GM12891 (cell line): ENCODE measurements at regions not wholly inside any gene's neighbourhood (a gene's known extent, or its start where the extent isn't known, plus 50 kb on each side); places are given as distances from the start of the nearest gene placed in this dataset.

Experiments
- DNase-seq: peaks from one replicate; pipeline ENCODE4 v3.0.0; 2011; ENCODE audit warnings: low spot score; ENCODE audit not compliant: insufficient read length
- FAIRE-seq: peaks from 2 replicates; lab custom pipeline; 2011; peaks lifted over from hg19 to GRCh38; lab: Jason Lieb, UNC
- PAX5 ChIP-seq: IDR thresholded peaks from 2 replicates; pipeline ENCODE4 v1.6.1; 2011; ENCODE audit warnings: low read length, moderate library complexity, mild to moderate bottlenecking; ENCODE audit not compliant: insufficient read depth, severe bottlenecking
- POLR2A ChIP-seq: IDR thresholded peaks from 2 replicates; pipeline ENCODE4 v1.6.1; 2011; ENCODE audit warnings: low read depth, low read length, control low read depth
- POLR2AphosphoS5 ChIP-seq: IDR thresholded peaks from 2 replicates; pipeline ENCODE4 v1.6.1; 2011; ENCODE audit warnings: low read depth, low read length, control low read depth
- POU2F2 ChIP-seq: IDR thresholded peaks from 2 replicates; pipeline ENCODE4 v1.6.1; 2011; ENCODE audit warnings: low read depth, mild to moderate bottlenecking, control low read depth, low read length, moderate library complexity
- SPI1 ChIP-seq: IDR thresholded peaks from 2 replicates; pipeline ENCODE4 v1.6.1; 2011; ENCODE audit warnings: low read depth, low read length, control low read depth
- TAF1 ChIP-seq: IDR thresholded peaks from 2 replicates; pipeline ENCODE4 v1.6.1; 2011; ENCODE audit warnings: low read depth, low read length, control low read depth

DNA sequence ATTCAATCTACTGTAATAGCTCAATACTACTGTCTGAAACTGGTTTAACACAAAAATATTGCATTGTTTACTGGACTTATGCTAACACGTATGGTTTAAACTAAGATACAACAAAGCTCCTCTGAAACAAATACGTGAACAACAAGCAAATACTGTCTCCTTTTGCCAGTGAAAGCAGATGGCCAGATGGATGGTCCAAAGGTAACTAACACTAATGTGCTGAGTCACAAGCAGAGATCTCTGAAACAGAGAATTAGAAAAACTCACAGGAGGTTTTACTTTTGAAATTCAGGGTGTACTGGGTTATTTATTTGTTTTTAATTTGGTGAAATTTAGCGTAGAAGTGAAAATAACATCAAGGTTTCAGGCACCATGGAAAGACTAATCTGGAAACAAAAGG, 124.3 kb upstream of the SOX4 start:
- no peak for TF ChIP-seq POLR2A
- TF ChIP-seq SPI1, result no peak
- TF ChIP-seq POLR2AphosphoS5, result no peak
- no peak for TF ChIP-seq POU2F2
- TF ChIP-seq PAX5, result no peak
- TF ChIP-seq TAF1, result no peak
- DNase-seq (no peak), FAIRE-seq (no peak)

DNA sequence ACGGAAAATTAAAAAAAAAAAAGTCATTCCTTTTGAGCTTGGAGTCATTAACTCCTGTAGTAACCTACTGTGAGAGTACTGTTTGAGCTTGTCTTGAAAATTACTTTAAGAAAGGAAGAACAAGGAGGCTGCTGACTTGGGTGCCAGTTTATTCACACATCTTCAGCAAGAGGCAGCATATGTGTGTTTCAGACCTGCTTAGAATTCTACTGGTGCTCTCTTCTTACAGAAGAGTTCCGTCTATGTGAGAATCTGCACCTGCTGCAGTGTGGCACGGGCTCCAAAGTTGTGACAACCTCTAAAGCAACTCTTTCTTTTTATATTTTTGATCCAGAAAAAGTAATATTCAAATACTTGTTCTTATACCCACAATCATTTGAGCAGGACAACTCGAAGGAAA, 117.4 kb upstream of the SOX4 start:
- no peak for TF ChIP-seq POLR2A
- TF ChIP-seq PAX5, result no peak
- TF ChIP-seq POU2F2, result no peak
- no peak for TF ChIP-seq POLR2AphosphoS5
- TF ChIP-seq SPI1, result no peak
- TF ChIP-seq TAF1, result no peak
- DNase-seq (no peak), FAIRE-seq (no peak)

DNA sequence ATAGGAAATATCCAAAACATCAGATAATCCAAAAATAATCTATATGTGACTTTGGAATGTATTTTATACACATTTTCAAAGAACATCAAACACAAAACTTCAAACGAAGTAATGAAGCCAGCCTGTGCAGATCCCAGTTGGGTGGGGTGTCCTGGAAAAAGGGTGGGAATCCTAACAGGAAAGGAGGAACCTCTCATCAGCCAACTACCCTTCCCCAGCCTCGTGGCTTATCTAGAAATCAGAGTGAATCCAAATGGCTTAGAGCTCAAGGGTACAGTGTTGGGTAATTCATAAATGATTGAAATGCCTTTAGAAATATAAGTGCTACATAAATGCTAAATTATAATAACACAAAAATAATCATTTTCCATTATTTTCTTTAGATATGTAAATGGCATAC, 115.1 kb upstream of the SOX4 start:
- FAIRE-seq (no peak), DNase-seq (no peak)
- TF ChIP-seq POLR2A, result no peak
- no peak for TF ChIP-seq TAF1
- no peak for TF ChIP-seq POU2F2

DNA sequence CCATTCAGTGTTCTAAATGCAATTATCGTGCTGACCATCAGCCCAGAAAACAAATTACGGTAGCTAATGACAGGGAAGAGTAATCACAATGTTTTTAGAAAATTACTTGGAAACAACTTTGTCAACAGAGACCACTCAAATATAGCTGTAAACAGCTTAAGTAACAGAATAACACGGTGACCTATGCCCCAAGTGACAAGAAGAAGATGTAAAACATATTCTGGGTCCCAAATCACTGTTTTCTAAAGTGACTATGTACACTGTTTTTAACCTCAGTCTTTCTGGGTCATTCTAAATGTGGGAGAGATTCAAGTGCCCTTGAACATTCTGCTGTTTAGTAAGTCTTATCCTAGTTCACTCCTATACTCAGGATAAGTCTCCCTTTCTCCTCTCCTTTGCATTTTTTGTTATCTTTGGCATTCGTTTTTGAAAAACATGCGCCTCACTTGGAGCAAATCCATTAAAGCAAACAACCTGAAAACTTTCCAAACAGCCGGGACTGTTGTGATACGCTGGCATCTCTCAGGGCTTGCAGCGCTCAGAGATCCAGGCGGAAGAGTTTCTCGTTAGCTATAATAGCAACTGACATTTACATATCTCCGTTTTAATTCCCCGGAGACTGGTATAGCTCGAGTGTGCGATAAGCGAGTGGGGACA, 114.5 kb upstream of the SOX4 start:
- DNase-seq (no peak), FAIRE-seq (no peak)
- TF ChIP-seq PAX5 (no peak), SPI1 (no peak), POU2F2 (no peak), TAF1 (no peak), POLR2AphosphoS5 (no peak), POLR2A (no peak)

DNA sequence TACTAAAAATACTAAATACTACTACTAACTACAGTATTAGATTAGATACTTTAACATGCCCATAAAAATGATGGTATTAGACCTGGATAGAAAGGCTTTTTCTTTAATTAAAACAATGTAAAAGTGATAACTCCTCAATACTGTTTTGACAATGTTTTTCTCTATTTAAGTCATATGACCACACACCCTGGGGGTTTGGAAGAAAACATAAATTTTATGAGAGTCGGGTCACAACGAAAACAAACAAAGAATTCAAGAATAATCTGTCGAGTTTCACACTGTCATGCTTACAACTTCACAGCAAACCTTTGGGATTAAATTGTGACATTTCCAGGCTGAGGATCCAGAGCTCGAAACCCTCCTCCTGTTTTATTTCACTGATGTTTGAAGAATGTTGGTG, 107.4 kb upstream of the SOX4 start:
- FAIRE-seq (no peak), DNase-seq (no peak)
- no peak for TF ChIP-seq POLR2AphosphoS5
- TF ChIP-seq SPI1, result no peak
- TF ChIP-seq PAX5, result no peak
- no peak for TF ChIP-seq POLR2A
- no peak for TF ChIP-seq TAF1
- TF ChIP-seq POU2F2, result no peak

DNA sequence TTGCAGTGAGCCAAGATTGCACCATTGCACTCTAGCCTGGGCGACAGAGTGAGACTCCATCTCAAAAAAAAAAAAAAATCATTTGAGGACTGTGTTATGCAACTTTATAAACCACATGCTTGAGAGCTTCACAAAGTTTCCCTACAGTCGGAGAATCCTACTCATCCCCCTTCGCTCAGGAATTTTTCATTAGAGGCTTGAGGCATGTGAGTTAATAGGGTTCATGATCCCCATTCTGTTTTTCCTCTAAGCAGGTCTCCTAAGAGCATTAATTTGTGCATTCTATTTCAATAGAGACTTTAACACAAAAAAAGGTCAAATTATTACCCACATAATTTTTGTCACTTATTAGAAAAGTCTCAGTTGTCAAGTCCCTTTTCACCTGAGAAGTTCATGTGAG, 103.7 kb upstream of the SOX4 start:
- TF ChIP-seq POLR2AphosphoS5 (no peak), PAX5 (no peak), TAF1 (no peak), POU2F2 (no peak), SPI1 (no peak), POLR2A (no peak)
- DNase-seq (no peak), FAIRE-seq (no peak)

DNA sequence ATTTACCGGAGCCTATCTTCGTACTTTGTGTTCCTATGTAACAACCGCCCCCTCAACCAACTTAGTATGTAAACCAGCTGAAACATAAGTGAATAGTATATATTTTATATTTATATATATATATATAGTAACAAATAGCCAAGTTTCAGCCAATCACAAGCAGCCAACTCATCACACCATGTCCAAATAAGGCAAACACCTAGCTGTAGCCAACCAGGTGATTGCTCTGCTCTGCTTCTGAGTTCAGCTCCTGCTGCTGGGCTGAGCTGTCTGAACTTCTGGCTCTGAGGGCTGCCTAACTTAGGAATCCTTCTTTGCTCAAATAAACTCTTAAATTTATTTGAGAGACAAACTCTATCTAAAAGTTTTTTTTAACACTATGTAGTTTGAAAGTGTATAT, 101.6 kb upstream of the SOX4 start:
- TF ChIP-seq POLR2AphosphoS5 (no peak), SPI1 (no peak), POU2F2 (no peak), TAF1 (no peak), PAX5 (no peak), POLR2A (no peak)
- FAIRE-seq (no peak), DNase-seq (no peak)

DNA sequence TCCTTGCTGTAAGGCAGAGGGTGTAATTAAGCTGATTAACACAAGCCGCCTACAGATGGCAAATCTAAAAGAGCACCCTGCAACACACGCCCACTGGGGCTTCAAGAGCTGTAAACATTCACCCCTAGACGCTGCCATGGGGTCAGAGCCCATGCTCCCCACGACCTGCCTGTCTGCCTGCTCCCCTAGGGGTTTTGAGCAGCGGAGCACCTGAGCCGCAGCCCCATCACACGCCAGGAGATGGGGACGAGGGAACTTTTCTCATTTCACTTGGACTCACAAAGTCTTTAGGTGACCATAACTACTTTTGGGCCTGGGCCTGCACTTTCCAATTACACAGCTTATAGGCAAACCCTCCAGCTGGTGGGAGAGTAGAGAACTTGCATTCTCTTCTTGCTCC, 99.0 kb upstream of the SOX4 start:
- FAIRE-seq (no peak), DNase-seq (no peak)
- TF ChIP-seq POLR2AphosphoS5, result no peak
- TF ChIP-seq SPI1, result no peak
- TF ChIP-seq PAX5, result no peak
- no peak for TF ChIP-seq POU2F2
- TF ChIP-seq POLR2A, result no peak
- no peak for TF ChIP-seq TAF1

DNA sequence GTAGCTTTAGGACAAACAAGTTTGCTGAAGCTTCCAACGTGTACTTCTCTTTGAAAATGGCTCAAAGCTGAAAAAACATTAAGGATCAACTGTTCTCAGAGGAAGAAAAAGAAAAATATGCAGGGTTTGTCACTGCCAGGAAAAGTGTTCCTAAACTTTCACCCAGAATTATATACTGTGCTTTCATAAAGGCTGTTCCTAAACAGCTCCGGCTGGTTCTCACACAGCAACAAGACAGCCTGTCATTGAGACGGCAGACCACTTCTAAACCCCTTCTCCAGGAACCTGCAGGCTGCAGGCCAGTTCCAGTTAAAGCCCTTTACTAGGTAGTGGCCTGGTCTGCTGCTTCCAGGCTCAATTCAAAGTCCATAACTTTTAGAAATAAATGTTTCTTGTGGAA, 97.4 kb upstream of the SOX4 start:
- TF ChIP-seq PAX5 (no peak), POU2F2 (no peak), POLR2A (no peak), TAF1 (no peak), POLR2AphosphoS5 (no peak)
- no peak for FAIRE-seq
- no peak for DNase-seq

DNA sequence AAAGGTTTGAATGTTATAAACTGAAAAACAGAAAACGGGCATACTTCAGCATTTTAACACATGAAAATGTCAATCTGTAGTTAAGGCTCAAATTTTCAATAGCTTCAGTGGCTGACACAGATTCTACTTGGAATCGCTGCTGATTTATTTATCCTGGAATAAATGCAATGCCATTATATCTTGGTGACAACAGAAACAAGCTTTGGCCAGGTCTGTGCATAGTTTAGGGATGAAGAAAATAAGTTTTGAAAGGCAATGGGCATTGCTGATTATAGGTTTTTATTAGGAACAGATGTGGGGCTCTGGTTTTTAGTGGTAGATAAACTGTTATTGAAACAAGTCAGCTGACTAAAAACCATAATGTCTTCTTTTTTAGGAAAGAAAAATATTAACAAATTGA, 96.8 kb upstream of the SOX4 start:
- no peak for FAIRE-seq
- DNase-seq, result no peak

DNA sequence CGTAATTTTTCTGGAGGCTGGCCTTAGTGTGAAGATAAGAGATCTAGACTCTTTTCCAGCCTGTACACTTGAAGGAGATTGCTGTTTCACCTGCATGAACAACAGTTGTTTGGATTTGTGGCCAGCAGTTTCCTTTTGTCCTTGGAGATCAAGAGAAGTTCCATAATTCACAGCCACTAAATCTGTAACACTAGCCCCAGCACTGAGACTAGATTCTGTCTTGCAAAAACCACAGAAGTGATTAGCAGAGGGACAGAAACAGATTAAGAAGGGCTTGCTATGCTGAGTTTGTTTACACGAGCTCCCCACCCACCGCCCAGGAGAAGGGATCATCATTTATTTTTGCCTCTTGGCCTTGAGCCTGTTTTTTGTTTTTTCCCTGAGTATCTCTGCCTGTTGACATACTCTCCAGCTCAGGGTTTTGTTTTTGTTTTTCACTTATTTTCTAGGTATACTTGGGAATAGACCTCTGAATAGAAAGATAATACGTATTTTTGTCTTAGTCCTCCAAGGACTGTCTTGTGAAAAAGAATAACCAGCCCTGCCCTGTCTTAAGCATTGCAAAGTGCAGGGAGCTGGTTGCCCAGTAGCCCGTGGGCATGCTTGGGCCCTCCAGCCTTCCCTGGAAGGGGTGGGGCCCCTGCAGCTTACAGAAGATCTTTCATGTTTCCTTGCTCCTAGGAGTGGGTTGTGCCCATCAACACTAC, 93.1 kb upstream of the SOX4 start:
- FAIRE-seq (no peak), DNase-seq (no peak)
- TF ChIP-seq SPI1, result no peak
- no peak for TF ChIP-seq POLR2A
- TF ChIP-seq POLR2AphosphoS5, result no peak
- TF ChIP-seq POU2F2, result no peak
- TF ChIP-seq TAF1, result no peak
- no peak for TF ChIP-seq PAX5

More for the DNA sequence above, 96.8 kb upstream of the SOX4 start:
- TF ChIP-seq POLR2A (no peak), POU2F2 (no peak)
